C4-2B (cell line): ENCODE measurements at regions not wholly inside any gene's neighbourhood (a gene's known extent, or its start where the extent isn't known, plus 50 kb on each side); places are given as distances from the start of the nearest gene placed in this dataset.

ENCODE experiments used
- H3K27ac ChIP-seq: fragments of 450-650 bp; 2 replicates; pipeline ENCODE4 v1.5.1; 2017
- CTCF ChIP-seq: fragments of 450-650 bp; conservative IDR thresholded peaks from 2 replicates; pipeline ENCODE4 v1.5.1; 2017; ENCODE audit warnings: mild to moderate bottlenecking
- ZFX ChIP-seq: fragments of 450-650 bp; IDR thresholded peaks from 2 replicates; pipeline ENCODE4 v1.6.1; 2017

GRCh38 chr22:49660794-49661781 lies 166.6 kb downstream of the BRD1 start:
- no peak overlapping the region for H3K27ac ChIP-seq
- TF ChIP-seq ZFX (no peak), CTCF (no peak)

GRCh38 chr22:49660321-49660720 lies 167.4 kb downstream of the BRD1 start:
- H3K27ac ChIP-seq, result no peak overlapping the region
- TF ChIP-seq CTCF (no peak), ZFX (no peak)

- H3K27ac ChIP-seq, result no peak overlapping the region
- no peak for TF ChIP-seq ZFX
- no peak for TF ChIP-seq CTCF
Measured at GRCh38 chr22:49659924-49660315, 167.8 kb downstream of the BRD1 start.

GRCh38 chr22:49659281-49659923 lies 168.3 kb downstream of the BRD1 start:
- no peak for TF ChIP-seq ZFX
- TF ChIP-seq CTCF, result no peak
- H3K27ac ChIP-seq, result no peak overlapping the region

GRCh38 chr22:49658902-49659280 lies 168.8 kb downstream of the BRD1 start:
- no peak overlapping the region for H3K27ac ChIP-seq
- no peak for TF ChIP-seq ZFX
- TF ChIP-seq CTCF, result no peak

- no peak overlapping the region for H3K27ac ChIP-seq
- TF ChIP-seq ZFX (no peak), CTCF (no peak)
Measured at GRCh38 chr22:49657974-49658590, 169.6 kb downstream of the BRD1 start.
